Activated T-cell treated with anti-CD3 and anti-CD28 coated beads, Interleukin-2, amount 50 U/mL, for 72 hours (primary cell): ENCODE measurements at regions not wholly inside any gene's neighbourhood (a gene's known extent, or its start where the extent isn't known, plus 50 kb on each side); places are given as distances from the start of the nearest gene placed in this dataset.
"Not testable (repeated sequence)": the region's sequence is repeated elsewhere in the genome, so short reads cannot be mapped to it uniquely, and the experiment has no call there.

Experiments used
- ATAC-seq, 2 donors: fragments of 150-1000 bp; cut with Tn5 transposase; replicated peaks in 1 of 2; 2 replicates each; pipeline ENCODE4 v1.10.0; 2021; ENCODE audit warnings: moderate library complexity in 2 of 2, mild to moderate bottlenecking in 1 of 2
- DNase-seq, 2 donors: peaks; one replicate each; pipeline ENCODE4 v3.0.0; 2021 to 2022; ENCODE audit warnings: mixed read lengths in 1 of 2
- H3K27ac Mint-ChIP-seq: one replicate; pipeline ENCODE4 v1.8.0; 2022; ENCODE audit warnings: mild to moderate bottlenecking, moderate library complexity, mixed read lengths
- H3K27me3 Mint-ChIP-seq: one replicate; pipeline ENCODE4 v1.8.0; 2022; ENCODE audit warnings: low read depth, mixed read lengths
- H3K36me3 Mint-ChIP-seq, 2 donors: one replicate each; pipeline ENCODE4 v1.8.0; 2022; ENCODE audit warnings: mixed read lengths in 2 of 2, mild to moderate bottlenecking in 1 of 2; ENCODE audit not compliant: insufficient read depth in 2 of 2
- H3K4me1 Mint-ChIP-seq: one replicate; pipeline ENCODE4 v1.8.0; 2022; ENCODE audit warnings: low read depth, mixed read lengths
- H3K4me3 Mint-ChIP-seq, 2 donors: one replicate each; pipeline ENCODE4 v1.8.0; 2022; ENCODE audit warnings: mild to moderate bottlenecking in 2 of 2, mixed read lengths in 2 of 2, moderate library complexity in 2 of 2
- H3K9me3 Mint-ChIP-seq, 2 donors: one replicate each; pipeline ENCODE4 v1.8.0; 2022; ENCODE audit warnings: mixed read lengths in 2 of 2

DNA sequence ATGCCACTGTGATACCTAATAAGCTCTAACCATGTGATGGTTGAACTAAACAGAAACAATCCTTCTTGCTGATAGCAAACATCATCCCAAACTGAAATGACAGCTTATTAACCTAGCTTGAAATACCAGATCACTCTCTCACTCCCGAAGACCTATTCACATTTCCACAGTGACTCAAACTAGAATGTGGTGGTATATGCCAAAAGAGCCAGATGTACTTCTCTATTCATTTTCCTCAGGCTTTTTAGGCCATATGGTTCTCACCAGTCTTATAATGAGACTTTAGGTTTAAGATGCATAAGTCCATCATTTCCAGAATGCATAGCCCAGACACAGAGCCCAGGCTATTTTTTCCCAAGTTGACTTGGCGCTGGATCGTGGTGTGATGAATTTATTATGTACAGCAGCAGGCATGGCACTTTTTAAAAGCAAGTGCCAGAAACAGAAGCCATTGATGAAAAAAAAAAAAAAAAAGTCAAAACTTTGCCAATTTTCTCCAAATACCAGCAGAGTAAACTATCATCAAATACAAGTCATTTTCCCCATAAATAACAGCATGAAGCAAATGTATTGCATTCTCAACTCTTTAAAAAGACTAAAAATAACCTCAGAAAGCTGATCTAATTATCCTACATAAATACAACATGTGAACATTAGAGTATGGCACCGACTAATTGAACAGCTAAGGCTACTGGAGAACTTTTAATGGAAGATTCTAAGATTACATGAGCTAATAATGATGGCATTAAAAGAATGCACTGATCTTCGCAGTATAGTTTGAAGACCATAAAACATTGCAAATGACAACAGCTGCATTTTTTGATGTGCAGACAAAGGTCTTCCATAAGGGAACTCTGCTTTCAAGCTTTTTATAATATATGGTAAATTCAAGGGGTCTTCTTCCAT lies 365.4 kb downstream of the LRRIQ3 start:
- no peak for ATAC-seq
- Mint-ChIP-seq H3K4me3 (no peak overlapping the region), H3K27me3 (no peaks in the 10 kb centered on the region), H3K36me3 (no peaks in the 10 kb centered on the region), H3K4me1 (no peaks in the 10 kb centered on the region), H3K27ac (no peak overlapping the region), H3K9me3 (no peaks in the 10 kb centered on the region)
- no peak for DNase-seq

DNA sequence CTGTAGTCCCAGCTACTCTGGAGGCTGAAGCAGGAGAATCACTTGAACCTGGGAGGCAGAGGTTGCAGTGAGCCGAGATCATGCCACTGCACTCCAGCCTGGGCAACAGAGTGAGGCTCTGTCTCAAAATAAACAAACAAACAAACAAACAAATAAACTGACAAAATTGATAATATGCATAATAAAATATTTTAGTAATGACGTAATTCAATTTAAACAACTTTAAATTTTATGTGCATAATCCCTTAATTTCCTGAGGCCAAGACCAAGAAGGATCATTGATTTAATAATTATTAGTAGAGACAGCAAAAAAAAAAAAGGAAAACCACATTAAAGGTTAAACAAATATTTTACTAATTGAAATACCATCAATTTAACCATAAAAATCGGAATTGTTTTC lies 370.7 kb downstream of the LRRIQ3 start:
- ATAC-seq, H3K27me3 Mint-ChIP-seq, H3K4me1 Mint-ChIP-seq, DNase-seq, H3K4me3 Mint-ChIP-seq, H3K36me3 Mint-ChIP-seq, H3K9me3 Mint-ChIP-seq, H3K27ac Mint-ChIP-seq: not testable (repeated sequence)

DNA sequence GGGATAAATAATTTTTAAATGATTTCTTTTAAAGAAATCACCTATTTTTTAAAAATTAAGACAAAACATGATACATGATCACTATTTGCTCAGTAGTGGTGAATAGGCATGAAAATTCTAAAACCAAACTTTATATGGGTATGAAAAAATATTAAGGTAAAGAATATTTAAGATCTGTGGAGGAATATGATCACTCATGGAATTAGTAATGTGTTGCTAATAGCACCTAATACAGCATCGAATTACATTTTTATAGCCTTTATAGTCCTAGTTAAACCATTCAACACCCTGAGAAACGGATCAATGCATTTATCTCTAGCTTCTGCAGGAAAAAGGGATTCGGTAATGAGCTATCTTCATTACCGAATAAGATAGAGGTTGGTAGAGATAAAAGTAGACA lies 373.9 kb downstream of the LRRIQ3 start:
- no peak for ATAC-seq
- Mint-ChIP-seq H3K4me1 (no peaks in the 10 kb centered on the region), H3K9me3 (peaks cover 0 to 1% of the 10 kb centered on the region in 2 donors), H3K27ac (no peak overlapping the region), H3K4me3 (no peak overlapping the region), H3K36me3 (no peaks in the 10 kb centered on the region), H3K27me3 (no peaks in the 10 kb centered on the region)
- DNase-seq: no peak

DNA sequence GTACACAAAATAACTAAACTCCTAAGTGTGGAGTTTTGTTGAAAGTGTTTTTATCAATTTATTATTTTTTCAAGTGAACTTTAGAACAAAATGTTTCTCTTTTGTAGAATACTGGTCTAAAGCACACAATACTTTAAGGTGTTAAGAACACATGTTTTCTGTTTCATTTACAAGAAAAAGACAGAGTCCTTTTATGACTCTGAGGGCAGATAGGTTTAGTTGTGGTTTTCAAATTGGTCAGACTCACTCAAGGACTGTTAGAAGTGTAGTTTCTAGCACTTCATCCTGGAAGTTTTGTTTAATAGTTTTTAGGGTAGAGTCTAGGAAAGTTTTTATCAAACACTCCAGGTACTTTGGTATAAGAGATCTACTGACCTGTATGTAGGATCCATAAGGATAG lies 376.5 kb downstream of the LRRIQ3 start:
- Mint-ChIP-seq H3K9me3 (peaks cover 2 to 6% of the 10 kb centered on the region in 2 donors), H3K4me1 (no peaks in the 10 kb centered on the region), H3K27me3 (no peaks in the 10 kb centered on the region), H3K36me3 (no peaks in the 10 kb centered on the region), H3K4me3 (no peak overlapping the region), H3K27ac (no peak overlapping the region)
- ATAC-seq (no peak), DNase-seq (no peak)

DNA sequence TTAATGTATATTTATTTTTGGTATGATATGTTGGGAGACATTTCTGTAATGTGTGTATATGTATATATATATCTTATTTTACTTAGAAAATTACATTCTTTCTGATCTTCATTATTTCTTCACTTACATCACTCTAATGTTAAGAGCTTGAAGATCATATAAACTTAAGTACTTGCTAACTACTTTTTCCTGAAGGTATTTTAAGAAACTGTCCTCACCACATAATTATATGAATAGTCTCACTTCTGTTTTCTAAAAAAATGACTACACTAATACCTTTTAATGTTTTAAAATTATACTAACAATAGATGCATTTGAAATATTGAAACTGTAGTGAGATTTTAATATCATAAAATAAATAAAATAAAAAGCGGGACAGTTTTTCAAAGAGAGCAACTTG lies 377.1 kb downstream of the LRRIQ3 start:
- Mint-ChIP-seq H3K36me3 (no peaks in the 10 kb centered on the region), H3K4me1 (no peaks in the 10 kb centered on the region), H3K9me3 (peaks cover 2 to 8% of the 10 kb centered on the region in 2 donors), H3K27me3 (no peaks in the 10 kb centered on the region), H3K4me3 (no peak overlapping the region), H3K27ac (no peak overlapping the region)
- DNase-seq: no peak
- ATAC-seq: no peak

DNA sequence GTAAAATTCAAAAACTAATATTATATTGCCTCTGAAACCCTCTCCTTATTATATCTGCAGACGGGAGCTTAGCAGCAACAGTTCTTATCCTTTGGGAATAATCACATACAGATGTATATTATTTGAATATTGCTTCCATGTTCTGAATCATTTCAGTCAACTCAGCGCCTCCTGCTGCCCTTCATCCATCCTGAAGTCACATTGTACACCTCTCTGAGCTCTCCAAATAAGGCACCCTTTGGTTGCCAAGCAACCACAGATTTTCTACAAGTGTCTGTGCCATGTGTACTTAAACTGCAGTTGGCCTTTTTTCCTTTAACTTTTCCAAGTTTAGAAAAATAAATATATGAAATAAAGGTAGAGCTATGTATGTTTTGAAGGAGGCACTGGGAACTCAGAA lies 384.3 kb downstream of the LRRIQ3 start:
- no peaks in the 10 kb centered on the region for H3K27me3 Mint-ChIP-seq
- H3K36me3 Mint-ChIP-seq: no peaks in the 10 kb centered on the region

DNA sequence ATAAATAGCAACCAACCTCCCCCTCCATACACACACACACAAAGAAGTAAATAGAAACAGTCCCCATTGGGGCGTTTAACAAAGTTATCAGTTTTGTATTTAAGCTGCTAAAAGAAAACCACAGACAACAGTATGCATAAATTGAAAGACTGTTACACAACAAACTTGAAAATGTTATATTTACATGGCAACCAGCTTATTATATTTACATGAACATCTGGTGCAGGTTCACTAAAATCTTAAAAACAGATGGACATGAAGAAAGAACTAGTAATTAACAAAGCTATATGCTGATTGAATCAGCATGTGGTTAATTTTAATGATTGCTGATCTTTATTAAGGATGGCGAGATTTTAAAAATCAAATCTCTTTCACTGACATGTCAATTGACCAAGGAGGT lies 384.7 kb downstream of the LRRIQ3 start:
- Mint-ChIP-seq H3K36me3 (no peaks in the 10 kb centered on the region), H3K4me3 (no peak overlapping the region), H3K9me3 (peaks cover 11 to 17% of the 10 kb centered on the region in 2 donors), H3K27me3 (no peaks in the 10 kb centered on the region), H3K4me1 (no peaks in the 10 kb centered on the region), H3K27ac (no peak overlapping the region)
- ATAC-seq: no peak
- no peak for DNase-seq

More for the DNA sequence above, 384.3 kb downstream of the LRRIQ3 start:
- Mint-ChIP-seq H3K9me3 (peaks cover 11 to 17% of the 10 kb centered on the region in 2 donors), H3K4me1 (no peaks in the 10 kb centered on the region), H3K27ac (no peak overlapping the region), H3K4me3 (no peak overlapping the region)
- ATAC-seq: no peak
- no peak for DNase-seq

DNA sequence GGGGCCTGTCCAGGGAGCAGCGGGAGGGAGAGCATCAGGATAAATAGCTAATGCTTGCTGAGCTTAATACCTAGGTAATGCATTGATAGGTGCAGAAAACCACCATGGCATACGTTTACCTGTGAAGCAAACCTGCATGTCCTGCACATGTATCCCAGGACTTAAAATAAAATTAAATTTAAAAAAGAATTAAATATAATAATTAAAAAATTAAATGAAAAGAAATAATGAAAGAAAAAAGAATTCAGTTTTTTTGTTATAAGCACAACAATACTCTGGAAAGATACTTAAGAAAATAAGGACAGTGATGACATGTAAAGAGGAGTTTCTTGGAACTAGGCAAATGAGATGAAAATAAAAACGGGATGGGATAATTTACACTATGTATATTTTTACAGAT lies 386.2 kb downstream of the LRRIQ3 start:
- ATAC-seq: no peak
- Mint-ChIP-seq H3K9me3 (peaks cover 11 to 15% of the 10 kb centered on the region in 2 donors), H3K4me3 (no peak overlapping the region)

DNA sequence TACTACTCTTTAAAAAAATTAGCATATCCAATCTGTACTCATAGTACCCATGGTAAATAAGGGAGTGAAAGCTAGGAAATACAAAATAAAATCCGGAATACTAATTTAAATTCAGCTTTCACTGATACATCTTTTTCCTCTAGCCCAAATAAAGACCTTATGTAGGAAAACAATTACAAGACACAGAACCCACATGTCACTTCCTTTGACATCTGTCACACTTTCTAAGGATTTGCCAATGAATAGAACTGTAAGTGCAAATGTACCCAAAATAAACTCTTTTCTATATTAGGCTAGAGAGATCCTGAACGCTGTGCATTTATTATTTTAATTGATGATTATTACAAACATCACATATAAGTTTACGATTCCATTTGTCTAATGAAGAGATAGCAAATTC lies 393.0 kb downstream of the LRRIQ3 start:
- H3K4me1 Mint-ChIP-seq: no peaks in the 10 kb centered on the region
- no peaks in the 10 kb centered on the region for H3K27me3 Mint-ChIP-seq
- no peak overlapping the region for H3K27ac Mint-ChIP-seq
- ATAC-seq (no peak), DNase-seq (no peak)
- H3K9me3 Mint-ChIP-seq: no peaks in the 10 kb centered on the region
- H3K4me3 Mint-ChIP-seq: no peak overlapping the region
- H3K36me3 Mint-ChIP-seq: no peaks in the 10 kb centered on the region

More for the DNA sequence above, 386.2 kb downstream of the LRRIQ3 start:
- no peaks in the 10 kb centered on the region for H3K36me3 Mint-ChIP-seq
- no peak overlapping the region for H3K27ac Mint-ChIP-seq
- no peaks in the 10 kb centered on the region for H3K4me1 Mint-ChIP-seq
- no peak for DNase-seq
- H3K27me3 Mint-ChIP-seq: no peaks in the 10 kb centered on the region

DNA sequence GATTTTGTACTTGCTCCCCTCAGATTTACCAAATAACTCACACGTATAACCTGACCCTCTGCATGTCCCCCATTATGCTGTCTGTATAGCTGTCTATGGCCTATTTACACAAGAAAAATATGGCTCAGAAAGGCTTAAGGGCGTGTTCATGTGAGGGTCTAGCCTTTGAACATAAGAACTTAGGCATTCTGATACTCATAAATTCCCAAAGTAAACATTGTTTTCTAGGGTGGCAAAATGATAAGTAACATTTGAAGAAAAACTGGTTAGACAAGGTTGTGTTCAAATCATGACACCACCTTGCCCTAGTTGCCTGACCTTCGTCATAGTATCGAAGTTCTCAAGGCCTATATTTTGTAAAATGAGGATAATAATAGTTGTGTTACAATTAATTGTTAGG lies 394.6 kb downstream of the LRRIQ3 start:
- H3K9me3 Mint-ChIP-seq: peaks cover 0 to 2% of the 10 kb centered on the region in 2 donors
- H3K4me3 Mint-ChIP-seq: no peak overlapping the region
- H3K27me3 Mint-ChIP-seq: no peaks in the 10 kb centered on the region
- no peak overlapping the region for H3K27ac Mint-ChIP-seq
- no peaks in the 10 kb centered on the region for H3K4me1 Mint-ChIP-seq
- no peaks in the 10 kb centered on the region for H3K36me3 Mint-ChIP-seq
- ATAC-seq (no peak), DNase-seq (no peak)

DNA sequence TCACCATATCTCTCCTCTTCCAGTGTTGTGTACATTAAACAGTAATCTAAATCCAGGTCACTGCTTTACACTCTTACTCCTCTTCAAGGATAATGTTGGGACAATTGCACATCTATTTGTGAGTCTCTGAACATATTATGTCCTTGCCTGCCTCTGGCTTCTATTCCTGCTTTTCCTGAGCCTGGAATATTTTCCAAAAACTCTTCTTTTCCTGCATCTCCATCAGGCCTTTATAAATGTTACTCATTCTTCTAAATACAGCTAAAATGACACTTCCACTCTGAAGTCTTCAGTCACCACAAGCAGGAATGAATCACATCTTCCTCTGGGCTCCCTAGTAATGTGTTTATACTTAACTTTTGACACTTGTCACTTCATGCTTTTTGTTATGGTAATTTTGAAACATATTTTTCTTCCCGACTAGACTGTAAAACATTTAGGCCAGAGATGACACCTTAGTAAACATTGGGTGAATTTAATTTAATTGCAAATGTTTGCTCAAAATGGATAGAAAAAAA lies 396.0 kb downstream of the LRRIQ3 start:
- Mint-ChIP-seq H3K9me3 (peaks cover 0 to 3% of the 10 kb centered on the region in 2 donors), H3K4me3 (no peak overlapping the region)

DNA sequence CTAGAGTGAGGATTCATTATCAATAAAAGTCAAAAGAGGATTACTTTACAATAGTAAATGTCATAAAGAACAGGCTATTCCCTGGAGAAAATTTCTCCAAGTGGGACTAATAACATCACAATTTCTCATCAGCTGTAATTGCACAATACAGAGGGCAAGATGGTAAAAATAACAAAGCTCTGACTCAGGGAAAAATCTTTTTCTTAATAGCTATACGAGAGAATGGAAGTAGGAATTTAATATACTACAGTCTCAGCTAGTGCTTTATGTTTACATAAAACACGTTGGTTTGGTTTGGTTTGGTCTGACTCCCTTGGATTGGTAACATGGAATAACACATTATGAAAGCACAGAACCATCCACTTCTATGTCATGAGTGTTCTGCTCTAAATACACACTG lies 397.6 kb downstream of the LRRIQ3 start:
- Mint-ChIP-seq H3K36me3 (no peaks in the 10 kb centered on the region), H3K4me3 (no peak overlapping the region), H3K4me1 (no peaks in the 10 kb centered on the region), H3K9me3 (peaks cover 0 to 3% of the 10 kb centered on the region in 2 donors), H3K27ac (no peak overlapping the region), H3K27me3 (no peaks in the 10 kb centered on the region)
- ATAC-seq (no peak), DNase-seq (no peak)

More for the DNA sequence above, 396.0 kb downstream of the LRRIQ3 start:
- no peaks in the 10 kb centered on the region for H3K27me3 Mint-ChIP-seq
- H3K36me3 Mint-ChIP-seq: no peaks in the 10 kb centered on the region
- no peaks in the 10 kb centered on the region for H3K4me1 Mint-ChIP-seq
- no peak overlapping the region for H3K27ac Mint-ChIP-seq
- DNase-seq (no peak), ATAC-seq (no peak)

DNA sequence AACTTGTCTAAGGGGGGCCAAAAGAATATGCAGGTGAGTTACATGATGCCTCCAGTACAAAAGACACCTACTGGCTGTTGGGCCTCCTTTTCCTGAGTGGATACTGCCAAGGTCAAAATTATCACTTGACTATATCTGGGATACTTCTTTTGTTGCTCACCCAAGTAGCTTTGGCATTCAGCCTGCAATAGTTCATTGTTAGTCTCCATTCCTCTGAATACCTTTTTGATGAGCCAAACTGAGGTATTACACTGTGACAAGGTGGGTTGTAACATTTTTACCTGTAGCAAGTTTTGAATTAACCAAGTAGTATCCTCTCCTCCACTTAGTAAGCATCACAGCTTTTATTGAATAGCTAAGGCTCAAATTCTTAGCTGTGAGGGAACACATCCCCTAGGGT lies 408.0 kb downstream of the LRRIQ3 start:
- H3K36me3 Mint-ChIP-seq: no peaks in the 10 kb centered on the region
- H3K4me3 Mint-ChIP-seq: no peak overlapping the region
- no peaks in the 10 kb centered on the region for H3K27me3 Mint-ChIP-seq
- DNase-seq (no peak), ATAC-seq (no peak)
- peaks cover 0 to 3% of the 10 kb centered on the region in 2 donors for H3K9me3 Mint-ChIP-seq
- no peaks in the 10 kb centered on the region for H3K4me1 Mint-ChIP-seq
- no peak overlapping the region for H3K27ac Mint-ChIP-seq

DNA sequence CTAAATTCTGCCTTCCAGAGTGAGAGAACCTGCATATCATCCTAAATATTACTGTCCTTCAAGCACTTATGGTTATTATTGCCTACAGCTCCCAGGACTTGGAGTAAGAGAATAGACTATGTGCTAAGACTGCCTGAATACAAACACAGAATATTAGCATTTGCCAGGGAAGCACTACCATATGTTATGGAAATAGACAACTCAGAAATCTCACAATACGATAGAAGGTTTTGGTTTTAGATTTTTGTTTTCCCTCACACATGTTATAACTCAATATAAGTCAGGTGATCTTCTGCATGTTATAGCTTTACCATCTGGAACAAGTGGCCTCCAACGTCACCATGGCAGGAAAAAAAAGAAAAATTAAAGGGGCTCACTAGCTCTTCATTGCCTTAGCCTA lies 413.9 kb downstream of the LRRIQ3 start:
- no peak for DNase-seq
- ATAC-seq: no peak
- no peaks in the 10 kb centered on the region for H3K9me3 Mint-ChIP-seq
- H3K27me3 Mint-ChIP-seq: no peaks in the 10 kb centered on the region
- no peaks in the 10 kb centered on the region for H3K4me1 Mint-ChIP-seq
- no peak overlapping the region for H3K27ac Mint-ChIP-seq
- H3K36me3 Mint-ChIP-seq: no peaks in the 10 kb centered on the region
- H3K4me3 Mint-ChIP-seq: no peak overlapping the region
